ENCODE measurements at regions not wholly inside any gene's neighbourhood (a gene's known extent, or its start where the extent isn't known, plus 50 kb on each side); places are given as distances from the start of the nearest gene placed in this dataset.

DNA sequence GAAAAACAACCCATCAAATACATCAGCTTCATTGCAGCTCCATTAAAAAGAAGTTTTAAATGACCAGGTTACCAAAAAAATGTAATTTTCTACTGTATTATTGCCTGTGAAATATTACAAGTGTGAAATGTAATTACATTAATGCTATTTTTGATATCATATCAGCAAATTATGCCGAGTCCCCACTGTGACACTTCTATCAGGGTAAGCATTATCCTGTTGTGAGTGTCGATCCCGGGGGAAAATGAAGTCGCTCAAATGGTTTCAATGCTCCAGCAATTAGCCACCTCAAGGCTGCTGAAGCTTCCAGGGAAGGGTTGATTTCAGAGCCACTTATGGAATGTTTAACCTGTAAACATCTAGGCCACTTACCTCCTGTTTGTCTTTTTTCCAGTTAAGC lies 70.4 kb downstream of the RCN1 start:
- no peak for DNase-seq (ENCODE audit: low read depth in 2 of 2)

GRCh38 chr11:32162351-32162750 lies 71.5 kb downstream of the RCN1 start:
- no peak for DNase-seq (ENCODE audit: low read depth in 2 of 2)

DNA sequence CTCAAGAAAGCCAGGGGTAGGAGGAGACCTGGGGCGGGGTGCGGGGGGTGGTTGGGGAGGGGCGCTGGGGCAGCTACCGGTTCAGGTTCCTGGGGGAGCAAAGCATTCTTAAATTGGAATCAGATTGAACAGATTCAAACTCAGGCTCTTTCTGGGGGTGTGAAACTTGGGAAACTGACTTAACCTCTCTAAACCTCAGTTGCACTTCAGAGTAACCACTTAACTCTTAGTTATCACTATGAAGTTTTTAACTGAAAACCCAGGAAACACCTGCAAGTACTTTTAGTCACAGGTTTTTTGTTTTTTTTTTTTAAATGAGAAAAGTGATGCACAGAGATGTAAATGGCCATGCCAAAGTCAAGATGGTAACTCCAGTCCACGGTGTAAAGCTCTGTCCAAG lies 72.0 kb downstream of the RCN1 start:
- no peak for DNase-seq (ENCODE audit: low read depth in 2 of 2)

- DNase-seq (ENCODE audit: low read depth in 2 of 2) = no peak
These were observed 72.7 kb downstream of the RCN1 start for GRCh38 chr11:32163557-32163956.

GRCh38 chr11:32164836-32165235 lies 74.0 kb downstream of the RCN1 start:
- DNase-seq (ENCODE audit: low read depth in 2 of 2) = no peak

DNA sequence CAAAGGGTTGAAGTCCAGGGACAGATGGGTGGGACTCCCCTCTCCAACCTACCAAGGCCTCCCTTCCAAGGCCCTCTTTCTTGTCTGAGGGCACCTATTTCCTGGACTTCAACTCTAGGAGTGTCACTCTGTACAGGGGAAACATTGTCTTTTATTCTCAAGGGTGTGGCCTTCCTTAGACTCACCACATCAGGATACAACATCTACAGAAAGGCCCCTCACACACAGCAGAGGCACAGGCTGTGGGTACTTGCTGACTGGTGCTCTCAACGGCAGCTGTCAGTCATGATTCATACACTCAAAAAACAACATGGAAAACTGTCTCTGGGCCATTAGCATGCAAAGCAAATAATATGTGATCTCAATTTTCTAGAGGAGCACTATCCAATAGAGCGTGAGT lies 78.0 kb downstream of the RCN1 start:
- no peak for DNase-seq (ENCODE audit: low read depth in 2 of 2)

DNA sequence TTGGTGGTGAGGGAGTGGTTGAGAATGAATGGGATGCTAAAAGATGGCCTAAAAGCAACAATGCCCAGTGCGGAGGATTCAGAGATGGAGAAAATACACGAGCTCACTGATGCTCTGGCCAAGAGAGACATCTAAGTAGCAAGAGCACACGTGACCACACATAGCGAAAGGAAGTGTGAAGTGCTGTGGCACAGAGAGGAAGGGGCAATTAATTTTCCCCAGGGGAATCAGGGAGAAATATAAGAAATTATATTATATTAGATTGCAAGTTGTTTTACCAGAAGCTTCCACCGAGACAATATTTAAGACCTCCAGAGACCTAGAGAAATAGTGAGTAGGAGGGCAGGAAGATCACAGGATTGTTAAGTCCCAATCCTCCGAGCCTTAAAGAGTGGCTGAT lies 80.6 kb downstream of the RCN1 start:
- no peak for DNase-seq (ENCODE audit: low read depth in 2 of 2)

DNA sequence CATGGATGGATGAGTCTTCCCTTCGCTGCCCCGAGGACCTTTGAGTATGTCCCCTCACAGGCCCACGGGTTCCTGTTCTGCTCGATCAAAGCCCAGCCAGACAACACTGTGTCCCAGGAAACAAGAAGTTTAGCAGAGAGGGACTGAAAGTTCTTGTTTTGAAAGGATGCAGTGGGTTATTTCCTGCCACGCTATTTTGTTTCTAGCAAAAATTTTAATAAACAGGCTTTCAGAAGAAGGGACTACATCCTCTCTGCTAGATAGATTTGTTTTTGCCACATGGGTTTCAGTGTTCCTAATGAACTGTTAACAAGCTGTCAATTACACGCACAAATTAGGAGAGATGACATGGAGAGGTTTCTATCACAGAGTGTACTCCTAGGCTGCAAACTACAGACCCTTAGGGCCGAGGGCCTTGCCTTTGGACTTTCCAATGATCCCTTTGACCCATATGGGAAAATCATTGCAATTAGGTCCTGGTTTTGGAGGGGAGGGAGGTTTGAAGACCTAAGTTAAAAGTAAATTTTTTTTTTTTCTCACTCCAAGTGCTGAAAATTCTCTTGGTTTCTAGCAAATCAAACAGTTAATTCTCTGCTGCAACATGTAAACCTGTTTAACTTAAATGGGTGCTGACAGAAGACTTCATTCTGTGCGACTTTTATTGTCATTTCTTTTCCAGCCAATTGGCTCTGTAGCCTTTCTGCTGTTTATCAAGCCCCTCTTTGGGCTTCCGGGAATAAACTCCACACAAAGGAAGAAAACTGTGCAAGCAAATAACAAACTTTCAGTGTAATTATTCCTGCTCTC lies 81.4 kb downstream of the RCN1 start:
- no peak for DNase-seq (ENCODE audit: low read depth in 2 of 2)

DNA sequence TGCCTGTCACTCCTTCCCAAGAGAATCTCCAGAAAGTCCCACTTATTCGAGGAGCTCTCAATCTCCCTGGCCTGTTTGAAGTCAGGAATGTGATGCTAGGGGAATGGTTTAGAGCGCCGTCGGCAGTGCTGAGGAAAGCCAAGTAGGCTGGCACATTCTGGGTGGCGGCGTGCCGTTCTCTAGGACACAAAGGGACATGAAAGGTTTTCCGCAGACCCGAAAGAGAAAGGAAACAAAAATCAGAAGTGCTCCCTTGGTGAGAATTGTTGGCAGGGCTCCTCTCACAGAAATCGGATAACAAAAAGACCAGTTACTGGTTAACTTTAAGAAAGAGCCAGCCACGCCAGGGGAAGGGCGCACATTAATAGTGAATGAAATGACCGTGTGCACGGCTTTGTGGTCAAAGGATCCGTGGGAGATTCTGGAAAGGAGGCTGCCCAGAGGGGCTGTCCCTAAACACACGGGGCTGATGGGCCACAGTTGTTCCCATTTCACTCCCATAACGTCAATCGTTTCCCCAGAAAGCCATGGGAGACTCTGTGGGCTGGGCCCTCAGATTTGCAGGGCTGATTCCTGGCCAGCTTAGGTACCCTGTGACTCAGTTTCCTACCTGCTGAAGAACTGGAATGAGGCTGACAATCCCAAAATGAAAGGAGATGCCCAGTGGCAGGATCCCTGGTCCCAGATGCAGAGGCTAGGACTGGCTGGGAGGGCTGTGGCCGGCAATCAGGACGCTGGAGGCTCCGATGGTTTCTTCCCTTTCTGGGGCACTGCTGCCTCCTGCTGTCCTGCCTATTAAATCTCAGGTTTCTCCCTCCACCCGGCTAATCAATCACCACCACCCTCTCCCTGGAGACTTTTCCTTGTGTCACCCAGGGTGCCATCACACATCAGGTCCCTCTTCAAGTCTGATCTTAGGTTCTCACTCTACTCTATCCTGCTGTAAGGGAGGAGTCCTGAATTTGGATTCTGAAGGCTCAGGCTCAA lies 82.3 kb downstream of the RCN1 start:
- no peak for DNase-seq (ENCODE audit: low read depth in 2 of 2)

DNA sequence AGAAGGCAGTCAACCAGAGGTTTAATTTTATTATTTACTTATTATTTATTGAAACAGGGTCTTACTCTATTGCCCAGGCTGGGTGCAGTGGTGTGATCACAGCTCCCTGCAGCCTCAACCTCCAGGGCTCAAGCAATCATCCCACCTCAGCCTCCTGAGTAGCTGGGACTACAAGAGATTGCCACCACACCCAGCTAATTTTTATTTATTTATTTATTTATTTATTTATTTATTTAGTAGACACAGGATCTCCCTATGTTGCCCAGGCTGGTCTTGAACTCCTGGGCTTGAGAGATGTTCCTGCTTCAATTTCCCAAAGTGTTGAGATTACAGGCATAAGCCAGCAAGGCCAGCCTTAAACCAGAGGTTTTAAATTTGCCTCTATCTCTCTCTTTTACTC lies 83.1 kb downstream of the RCN1 start:
- no peak for DNase-seq (ENCODE audit: low read depth in 2 of 2)

- peak; percentile 51 to 64 for DNase-seq (ENCODE audit: low read depth in 2 of 2)
These were observed 85.5 kb downstream of the RCN1 start for GRCh38 chr11:32176223-32176934.

DNA sequence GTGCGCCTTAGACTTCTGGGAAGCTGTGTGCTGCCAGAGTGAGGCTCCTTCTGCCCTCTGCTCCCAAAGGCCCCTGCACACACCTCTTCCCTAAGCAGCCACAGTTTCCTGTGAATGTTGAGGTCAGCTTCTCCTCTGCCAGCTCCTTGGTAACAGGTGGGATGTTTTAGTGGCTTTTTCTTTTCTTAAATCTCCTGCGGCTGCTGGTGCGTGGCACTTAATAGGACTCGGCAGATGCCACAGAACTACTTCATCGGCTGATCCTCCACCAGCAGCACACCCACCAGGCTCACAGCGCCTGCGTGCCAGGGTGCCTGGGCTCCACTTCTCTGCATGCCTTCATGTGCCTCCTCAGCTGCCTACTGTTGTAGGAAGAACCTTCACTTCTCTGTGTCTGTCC lies 87.8 kb downstream of the RCN1 start:
- no peak for DNase-seq (ENCODE audit: low read depth in 2 of 2)

DNA sequence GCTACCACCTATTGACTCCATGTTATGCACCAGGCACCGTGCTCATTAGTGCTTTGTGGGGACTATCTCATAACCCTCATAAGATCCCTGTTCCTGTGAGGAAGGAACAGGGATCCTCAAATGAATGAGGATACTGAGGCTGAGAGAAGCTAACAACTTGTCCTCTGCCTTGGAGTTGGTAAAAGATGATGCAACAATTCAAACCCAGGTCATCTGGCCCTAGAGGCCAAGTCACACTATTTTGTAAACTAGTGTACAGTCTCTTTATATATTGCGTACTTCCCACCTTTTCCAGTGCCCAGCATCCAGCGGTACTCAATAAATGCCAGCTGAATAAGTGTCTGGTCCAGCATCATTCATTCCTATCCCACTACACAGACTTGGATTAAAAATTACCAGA lies 92.6 kb downstream of the RCN1 start:
- DNase-seq (ENCODE audit: low read depth in 2 of 2) = no peak

DNA sequence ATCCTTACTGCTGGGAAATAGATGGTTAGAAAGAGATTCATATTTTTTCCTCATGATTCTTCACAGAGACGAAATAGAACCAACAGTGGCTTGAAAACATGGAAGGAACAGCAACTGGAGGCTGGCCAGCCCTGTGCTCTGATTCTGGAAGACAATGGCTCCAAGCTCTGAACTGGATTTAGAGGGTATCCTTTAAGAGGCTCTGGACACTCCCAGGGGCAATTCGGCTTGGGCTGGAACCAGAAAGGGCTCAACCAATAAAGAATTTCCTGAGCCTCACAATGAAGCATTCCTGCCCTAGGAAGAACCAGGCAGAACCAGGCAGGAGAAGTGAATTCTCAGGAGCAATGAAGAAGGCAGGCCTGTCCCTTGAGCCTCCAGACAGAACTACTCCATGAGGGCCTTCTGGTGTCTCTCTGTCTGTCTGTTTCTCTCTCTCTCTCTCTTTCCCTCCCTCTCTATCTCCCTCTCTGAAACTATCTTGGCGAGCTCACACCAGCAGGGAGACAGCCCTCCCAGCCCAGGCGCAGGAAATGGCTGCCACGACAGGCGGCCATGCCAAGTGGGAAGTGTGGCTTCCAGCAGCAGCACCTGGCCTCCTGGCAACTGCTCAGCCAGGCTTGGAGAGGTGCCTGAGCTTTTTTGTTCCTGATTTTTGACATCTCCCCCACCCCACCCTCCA lies 93.3 kb downstream of the RCN1 start:
- no peak for DNase-seq (ENCODE audit: low read depth in 2 of 2)

DNA sequence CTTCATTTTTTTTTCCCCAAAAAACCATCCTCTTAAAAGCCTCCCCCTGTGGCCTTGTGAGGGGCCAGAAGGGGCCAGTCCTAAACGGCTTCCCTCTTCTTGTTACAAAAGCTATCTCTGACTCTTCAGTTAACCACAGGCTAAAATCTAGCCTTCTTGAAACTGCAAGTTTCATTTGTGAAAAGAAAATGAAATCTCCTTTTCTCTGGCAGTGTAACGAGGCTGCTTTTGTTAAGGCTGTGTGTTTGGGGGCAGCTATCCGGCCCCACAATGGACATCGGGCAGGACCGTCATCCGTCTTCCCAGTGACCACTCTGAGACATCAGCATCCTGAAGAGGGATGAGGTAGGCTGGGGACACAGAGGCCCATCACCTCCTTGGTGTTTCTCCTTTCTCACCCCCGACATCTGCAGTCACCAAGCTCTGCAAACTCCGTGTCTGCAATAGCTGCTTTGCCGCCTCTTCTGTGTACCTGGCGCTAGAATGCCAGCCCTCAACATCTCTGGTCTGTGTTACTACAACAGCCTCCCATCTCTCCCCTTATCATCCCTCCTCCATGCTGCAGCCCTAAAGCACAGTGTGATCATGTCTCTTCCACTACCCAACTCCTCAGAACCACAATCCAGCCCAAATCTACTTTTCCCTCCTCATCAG lies 94.0 kb downstream of the RCN1 start:
- DNase-seq (ENCODE audit: low read depth in 2 of 2) = no peak

GRCh38 chr11:32186118-32186517 lies 95.2 kb downstream of the RCN1 start:
- DNase-seq (ENCODE audit: low read depth in 2 of 2) = no peak

GRCh38 chr11:32187111-32187510 lies 96.2 kb downstream of the RCN1 start:
- DNase-seq (ENCODE audit: low read depth in 2 of 2) = no peak

- DNase-seq (ENCODE audit: low read depth in 2 of 2) = no peak
These were observed 97.9 kb downstream of the RCN1 start for GRCh38 chr11:32188785-32189184.

DNA sequence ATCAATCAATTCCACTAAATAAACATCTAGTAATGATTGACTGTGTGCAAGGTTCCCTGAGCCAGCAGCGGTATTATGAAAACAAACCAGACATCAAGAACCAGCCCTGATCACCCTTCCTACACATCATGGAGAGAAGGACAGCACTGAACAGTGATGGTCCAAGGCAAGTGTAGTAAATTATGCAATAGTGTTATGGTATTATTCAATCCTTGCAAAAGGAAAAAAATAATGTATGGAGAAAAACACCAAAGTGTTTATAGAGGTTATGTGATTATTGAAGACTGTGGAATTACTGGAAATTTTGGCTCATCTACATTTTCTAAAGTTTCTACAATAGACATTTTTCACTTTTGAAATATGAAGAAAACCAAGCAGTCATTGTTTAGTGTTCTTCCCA lies 105.3 kb downstream of the RCN1 start:
- DNase-seq (ENCODE audit: low read depth in 2 of 2) = no peak

DNA sequence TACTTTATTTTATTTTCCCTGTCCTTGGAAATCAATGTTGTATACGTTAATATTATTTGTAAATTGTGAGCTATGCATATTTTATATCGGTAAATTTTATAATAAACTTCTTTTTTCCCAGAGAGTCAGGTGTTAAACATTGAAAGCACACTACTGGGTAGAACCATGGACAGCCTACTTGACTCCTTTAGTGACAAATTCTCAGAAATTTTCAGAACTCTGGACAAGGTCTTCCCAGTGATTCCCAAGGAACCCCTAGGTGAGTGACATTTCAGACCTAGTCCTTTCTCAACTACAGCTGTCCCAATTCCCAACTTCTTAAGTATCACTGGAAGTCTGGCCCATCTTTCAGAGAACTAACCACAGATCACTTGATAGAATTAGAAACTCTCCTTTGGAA lies 107.2 kb downstream of the RCN1 start:
- no peak for DNase-seq (ENCODE audit: low read depth in 2 of 2)
